Cerebellar nuclear complex (tissue), 1 donor: ENCODE measurements at regions not wholly inside any gene's neighbourhood (a gene's known extent, or its start where the extent isn't known, plus 50 kb on each side); places are given as distances from the start of the nearest gene placed in this dataset.

ENCODE experiments used
- DNase-seq, 2 experiments: peaks; one replicate each; lab custom pipeline; 2025; lab: John Stamatoyannopoulos, UW

GRCh38 chr1:243944429-243945160 lies 94.6 kb upstream of the AKT3 start:
- DNase-seq, result no peak

- no peak for DNase-seq
These were observed 93.8 kb upstream of the AKT3 start for GRCh38 chr1:243943671-243944428.

- peak in 1 of 2 experiments; percentile 4 for DNase-seq
These were observed 92.4 kb upstream of the AKT3 start for GRCh38 chr1:243942196-243943150.

GRCh38 chr1:243940451-243940850 lies 90.4 kb upstream of the AKT3 start:
- no peak for DNase-seq

- no peak for DNase-seq
These were observed 89.3 kb upstream of the AKT3 start for GRCh38 chr1:243939167-243939848.

- DNase-seq, result no peak
These were observed 88.2 kb upstream of the AKT3 start for GRCh38 chr1:243938208-243938607.

- DNase-seq, result no peak
These were observed 83.5 kb upstream of the AKT3 start for GRCh38 chr1:243933495-243933894.

- DNase-seq, result no peak
These were observed 81.9 kb upstream of the AKT3 start for GRCh38 chr1:243931957-243932356.

- DNase-seq, result no peak
These were observed 81.0 kb upstream of the AKT3 start for GRCh38 chr1:243930822-243931671.

GRCh38 chr1:243927381-243927780 lies 77.3 kb upstream of the AKT3 start:
- no peak for DNase-seq

GRCh38 chr1:243926803-243927245 lies 76.8 kb upstream of the AKT3 start:
- DNase-seq, result no peak

- DNase-seq, result no peak
These were observed 76.3 kb upstream of the AKT3 start for GRCh38 chr1:243926299-243926698.

- no peak for DNase-seq
These were observed 74.7 kb upstream of the AKT3 start for GRCh38 chr1:243924588-243925349.

GRCh38 chr1:243924188-243924587 lies 74.1 kb upstream of the AKT3 start:
- no peak for DNase-seq

- DNase-seq, result no peak
These were observed 73.5 kb upstream of the AKT3 start for GRCh38 chr1:243923292-243924171.

GRCh38 chr1:243921111-243921510 lies 71.1 kb upstream of the AKT3 start:
- no peak for DNase-seq

- DNase-seq, result no peak
These were observed 68.0 kb upstream of the AKT3 start for GRCh38 chr1:243917863-243918565.

GRCh38 chr1:243917177-243917862 lies 67.3 kb upstream of the AKT3 start:
- DNase-seq, result peak in 1 of 2 experiments; percentile 61
